AG08396 (cell line): ENCODE measurements at regions not wholly inside any gene's neighbourhood (a gene's known extent, or its start where the extent isn't known, plus 50 kb on each side); places are given as distances from the start of the nearest gene placed in this dataset.

Source experiments
- DNase-seq: peaks from one replicate; pipeline ENCODE4 v3.0.0; 2012; ENCODE audit warnings: low spot score, mixed read lengths

DNA sequence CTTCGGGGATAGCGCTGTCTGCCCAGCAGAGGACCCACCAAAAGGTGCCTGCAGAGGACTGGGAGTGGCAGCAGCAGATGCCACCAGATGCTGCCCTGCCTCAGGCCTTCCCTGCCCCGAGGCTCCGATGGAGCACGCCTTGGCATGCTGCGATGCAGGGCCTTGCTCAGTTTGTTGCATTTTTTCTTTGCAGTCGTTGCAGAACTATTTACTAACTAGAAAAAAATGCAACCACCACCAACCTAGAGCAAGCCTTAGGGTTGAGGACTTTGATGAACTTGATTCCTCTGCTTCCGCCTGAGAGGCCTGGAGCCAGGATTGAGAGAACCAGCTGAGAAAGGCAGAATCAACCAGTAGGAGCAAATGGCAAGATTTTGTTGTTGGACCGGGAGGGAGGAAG is 585.6 kb upstream of the MKI67 start:
- DNase-seq: no peak

DNA sequence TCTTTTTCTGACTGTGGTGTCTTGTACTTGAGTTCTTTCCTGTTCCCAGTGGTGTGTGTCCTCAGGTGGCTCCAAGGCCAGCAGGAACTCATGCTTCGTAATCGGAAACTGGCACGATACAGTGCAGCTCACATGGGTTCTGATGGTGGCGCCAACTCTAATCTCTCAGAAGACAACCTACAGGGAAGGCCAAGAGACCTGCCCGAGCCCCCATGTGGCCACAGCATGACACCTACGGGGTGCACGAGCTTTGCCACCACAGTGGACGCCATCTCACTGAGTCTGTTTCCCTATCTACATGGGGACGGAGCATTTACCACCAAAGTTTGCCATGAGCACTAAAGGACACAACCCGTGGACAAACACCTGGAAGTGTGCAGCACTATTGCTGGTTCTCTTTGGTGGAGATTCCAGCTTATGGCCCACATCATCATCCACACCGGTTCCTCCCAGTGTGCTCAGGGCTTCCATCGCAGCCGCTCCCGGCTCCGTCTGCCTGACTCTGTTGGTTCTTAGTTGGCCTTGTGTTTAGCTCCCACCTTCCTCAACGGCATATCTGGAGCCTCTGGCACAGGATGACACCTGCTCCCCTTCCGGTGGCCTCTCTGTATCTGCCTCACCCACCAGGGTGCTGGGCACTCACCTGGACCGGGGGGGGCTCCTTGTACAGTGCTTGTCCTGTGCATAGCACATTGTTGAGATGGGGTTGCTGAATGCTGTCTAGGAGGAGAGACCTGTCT is 586.6 kb upstream of the MKI67 start:
- no peak for DNase-seq

- no peak for DNase-seq
These were observed 587.2 kb upstream of the MKI67 start for GRCh38 chr10:128713471-128713870.

DNA sequence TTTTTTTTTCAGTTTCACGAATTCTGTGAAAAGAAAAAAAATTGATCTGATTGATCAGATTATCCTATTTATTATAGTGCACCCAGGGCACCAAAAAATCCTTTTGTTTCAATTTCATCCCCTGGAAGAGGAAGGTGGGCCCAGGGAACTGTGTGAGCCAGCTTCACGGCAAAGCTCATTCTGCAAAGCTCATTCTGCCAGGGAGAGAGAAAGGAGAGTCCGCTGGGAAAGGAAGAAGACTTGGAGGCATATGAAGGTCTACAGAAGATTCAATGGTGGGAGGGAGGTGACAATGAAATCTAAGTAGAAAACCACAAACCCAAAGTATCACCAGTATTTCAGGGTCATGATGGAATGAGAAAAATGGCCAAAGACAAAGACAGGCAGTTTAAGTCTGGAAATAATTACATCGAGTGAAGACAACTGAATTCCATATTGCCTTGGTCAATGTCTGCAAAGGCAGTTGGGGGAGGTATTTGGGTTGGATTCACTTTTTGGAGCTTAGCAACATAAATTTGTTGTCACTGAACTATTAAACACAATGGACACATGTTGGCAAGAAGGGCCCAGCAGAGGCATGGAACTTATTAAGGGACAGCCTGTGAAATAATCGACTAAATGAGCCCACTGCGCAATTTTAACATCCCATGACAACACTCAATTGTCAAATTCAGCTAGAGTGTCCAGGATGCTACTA is 587.8 kb upstream of the MKI67 start:
- no peak for DNase-seq

GRCh38 chr10:128714644-128715415 is 588.6 kb upstream of the MKI67 start:
- no peak for DNase-seq

- no peak for DNase-seq
These were observed 590.0 kb upstream of the MKI67 start for GRCh38 chr10:128716181-128716580.

DNA sequence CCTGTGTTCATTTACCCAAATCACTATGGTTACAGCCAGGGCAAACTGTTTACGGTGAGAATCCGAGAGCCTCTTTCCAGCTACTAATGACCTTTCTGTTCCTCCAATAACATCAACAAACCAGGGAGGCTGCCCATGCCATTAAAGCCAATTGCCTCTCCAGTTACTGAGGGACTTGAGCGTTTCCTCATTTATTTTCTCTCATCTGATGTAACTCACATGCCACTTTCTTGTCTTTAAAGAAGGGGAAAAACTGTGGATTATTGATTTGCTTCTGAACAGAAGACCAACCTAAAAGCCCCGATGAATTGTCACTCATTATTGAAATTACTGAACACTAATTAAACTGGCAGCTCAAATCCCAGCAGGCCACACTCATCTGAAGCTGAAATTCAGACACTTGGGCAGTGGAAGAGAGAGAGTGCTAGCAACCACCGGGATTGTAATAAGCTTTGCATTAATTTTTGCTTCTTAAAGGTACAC is 595.8 kb upstream of the MKI67 start:
- no peak for DNase-seq

GRCh38 chr10:128722947-128723346 is 596.7 kb upstream of the MKI67 start:
- no peak for DNase-seq

DNA sequence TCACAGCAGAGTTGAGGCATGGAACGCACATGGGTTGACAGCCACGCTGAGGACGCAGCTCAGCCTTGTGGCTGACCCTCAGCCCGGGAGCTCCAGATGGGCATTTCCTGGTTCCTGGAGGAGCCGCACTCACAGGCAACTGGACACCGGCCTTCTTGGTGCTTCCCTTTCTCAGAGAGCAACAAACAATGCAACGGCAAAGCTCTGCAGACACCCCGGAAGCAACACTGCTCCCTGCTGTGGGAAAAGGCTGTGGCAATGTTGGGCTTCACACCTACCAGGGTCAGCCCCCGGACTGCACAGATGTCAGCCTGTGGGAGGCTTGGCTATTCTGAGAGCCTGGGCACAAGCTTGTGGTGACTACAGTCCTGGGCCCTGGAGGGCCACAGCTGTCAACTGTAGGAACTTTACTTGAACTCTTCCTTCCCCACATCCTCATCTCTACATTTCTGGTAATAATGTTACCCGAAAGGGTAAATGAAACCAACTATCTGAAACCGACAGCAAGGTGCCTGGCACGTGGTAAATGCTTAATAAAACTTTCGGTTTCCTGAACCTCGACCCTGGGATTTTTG is 597.5 kb upstream of the MKI67 start:
- no peak for DNase-seq

DNA sequence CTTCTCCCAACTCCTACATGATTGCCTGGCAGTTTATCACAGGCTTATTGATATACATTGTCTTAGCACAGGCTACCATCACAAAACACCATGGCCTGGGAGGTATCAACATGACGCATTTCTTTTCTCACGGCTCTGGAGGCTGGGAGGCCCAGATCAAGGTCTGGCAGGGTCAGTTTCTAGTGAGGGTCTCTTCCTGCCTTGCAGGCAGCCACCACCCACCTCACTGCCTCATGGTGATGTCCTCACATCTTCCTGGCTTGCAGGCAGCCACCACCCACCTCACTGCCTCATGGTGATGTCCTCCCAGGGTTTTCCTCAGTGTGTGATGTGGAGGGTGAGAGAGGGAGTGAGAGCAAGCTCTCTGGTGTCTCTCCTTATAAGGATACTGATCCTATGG is 599.3 kb upstream of the MKI67 start:
- no peak for DNase-seq

DNA sequence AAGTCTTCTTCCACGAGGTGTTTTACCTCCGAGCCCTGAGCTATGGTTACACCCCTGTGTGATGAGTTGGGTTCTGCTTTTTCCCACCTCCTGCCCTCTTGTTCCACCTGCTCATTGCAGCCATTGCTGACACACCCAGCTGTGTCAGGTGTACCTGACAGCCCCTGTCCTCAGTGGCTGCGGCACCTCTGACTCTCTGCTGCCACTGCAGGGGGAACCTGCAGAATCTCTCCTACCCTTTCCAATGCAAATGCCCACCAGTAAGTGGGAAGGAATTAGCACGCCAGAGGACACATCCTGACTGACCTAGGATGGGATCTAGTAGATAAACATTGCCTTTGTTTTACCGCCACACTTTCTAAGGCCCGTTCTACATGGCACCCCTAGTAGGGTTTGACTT is 600.9 kb upstream of the MKI67 start:
- DNase-seq: no peak

DNA sequence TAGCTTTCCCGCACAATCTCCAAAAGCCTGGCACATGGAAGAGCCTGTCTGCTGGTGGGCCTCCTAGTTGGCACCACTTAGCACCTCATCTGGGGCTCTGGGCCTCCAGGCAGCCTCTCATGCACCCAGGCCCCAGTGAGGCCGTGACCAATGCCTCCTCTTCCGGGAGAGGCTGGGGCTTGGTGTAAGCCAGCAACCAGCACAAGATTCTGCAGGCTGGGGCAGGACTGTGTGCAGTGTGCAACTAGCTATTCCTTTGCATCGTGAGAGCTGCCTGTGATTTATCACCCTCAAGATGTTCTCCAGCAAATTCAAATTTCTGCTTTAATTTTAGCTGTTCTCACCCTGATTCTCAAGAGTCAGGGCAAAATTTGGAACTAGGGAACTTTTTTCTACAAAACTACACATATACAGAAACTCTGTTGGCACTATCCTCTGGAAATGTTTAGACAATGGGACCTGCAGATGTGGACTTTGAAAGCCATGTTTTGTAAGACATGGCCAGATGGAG is 603.7 kb upstream of the MKI67 start:
- DNase-seq: no peak

- no peak for DNase-seq
These were observed 604.7 kb upstream of the MKI67 start for GRCh38 chr10:128730922-128731321.

DNA sequence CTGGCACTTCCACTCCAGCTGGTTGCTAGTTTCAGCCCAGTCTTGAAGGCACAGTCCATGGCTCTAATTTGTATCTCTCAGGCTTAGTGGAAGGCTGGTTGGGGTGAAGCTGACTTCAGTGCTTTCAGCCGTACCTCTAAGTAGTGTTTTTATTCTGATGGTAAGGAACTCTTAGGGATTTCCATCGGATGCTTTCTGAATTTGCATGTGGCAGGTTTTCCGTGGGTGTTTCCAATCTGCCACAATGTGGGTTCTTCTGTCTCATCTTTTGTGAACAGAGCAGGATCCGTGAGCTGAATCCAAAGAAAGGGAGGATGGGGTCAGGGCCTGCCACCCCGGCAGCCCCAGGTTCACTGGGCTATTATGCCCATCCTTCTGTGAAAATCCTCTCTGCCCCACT is 607.9 kb upstream of the MKI67 start:
- no peak for DNase-seq

DNA sequence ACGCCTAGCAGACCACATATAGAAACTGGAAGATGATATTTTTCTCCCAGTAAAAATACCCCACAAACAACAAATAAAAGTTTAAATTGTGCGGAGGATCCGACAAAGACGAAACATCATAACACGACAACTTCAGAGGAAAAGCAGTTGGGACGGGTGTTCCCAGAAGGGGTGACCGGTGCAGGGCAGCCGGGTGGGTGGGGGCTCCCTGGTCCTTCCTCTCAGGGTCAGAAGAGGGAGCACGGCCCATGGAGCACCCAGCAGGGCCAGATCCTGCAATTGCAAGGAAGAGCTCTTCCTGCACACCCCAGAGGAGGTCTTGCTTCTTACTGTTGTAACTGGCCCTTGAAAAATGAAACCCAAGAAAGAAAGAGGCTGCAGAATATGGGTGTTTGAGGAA is 608.5 kb upstream of the MKI67 start:
- no peak for DNase-seq

GRCh38 chr10:128735996-128736395 is 609.8 kb upstream of the MKI67 start:
- no peak for DNase-seq

- DNase-seq: no peak
These were observed 612.2 kb upstream of the MKI67 start for GRCh38 chr10:128738386-128738915.

GRCh38 chr10:128739930-128740329 is 613.7 kb upstream of the MKI67 start:
- DNase-seq: no peak

DNA sequence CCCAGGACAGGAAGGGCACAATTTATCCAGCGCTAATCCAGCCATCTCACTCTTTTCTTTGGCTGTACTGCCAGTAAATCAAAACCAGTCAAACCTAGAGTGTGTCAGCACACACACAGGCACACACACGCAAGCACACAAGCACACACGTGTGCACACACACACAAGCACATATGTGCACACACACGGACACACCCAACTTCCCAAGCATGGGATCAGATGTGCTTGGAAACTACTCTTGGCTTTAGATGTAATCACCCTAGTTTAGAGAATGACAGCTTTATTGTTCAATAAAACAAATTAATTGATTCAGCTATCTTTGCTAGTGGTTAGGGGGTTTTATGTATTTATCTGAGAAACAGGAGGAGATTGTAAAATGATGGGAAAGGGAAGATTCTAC is 615.0 kb upstream of the MKI67 start:
- no peak for DNase-seq

DNA sequence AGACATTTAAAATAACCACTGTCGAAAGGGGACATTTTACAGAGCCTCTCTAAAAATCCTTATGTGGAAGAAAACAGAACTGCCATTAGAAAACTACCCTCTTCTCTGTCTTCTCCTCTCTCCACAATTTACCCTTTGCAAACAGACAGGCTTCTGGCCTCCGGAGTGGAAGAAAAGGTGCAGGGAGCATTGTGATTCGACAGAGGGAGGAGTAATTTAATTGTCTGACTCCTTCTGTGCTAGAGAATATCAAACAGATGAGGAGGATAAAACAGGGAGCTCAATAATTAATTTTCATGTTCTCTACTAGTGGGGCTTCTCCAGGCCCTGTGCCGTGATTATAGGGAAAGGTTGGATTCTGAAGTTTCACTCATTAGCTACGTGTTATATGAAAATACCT is 615.5 kb upstream of the MKI67 start:
- no peak for DNase-seq

GRCh38 chr10:128744092-128744491 is 617.9 kb upstream of the MKI67 start:
- no peak for DNase-seq

DNA sequence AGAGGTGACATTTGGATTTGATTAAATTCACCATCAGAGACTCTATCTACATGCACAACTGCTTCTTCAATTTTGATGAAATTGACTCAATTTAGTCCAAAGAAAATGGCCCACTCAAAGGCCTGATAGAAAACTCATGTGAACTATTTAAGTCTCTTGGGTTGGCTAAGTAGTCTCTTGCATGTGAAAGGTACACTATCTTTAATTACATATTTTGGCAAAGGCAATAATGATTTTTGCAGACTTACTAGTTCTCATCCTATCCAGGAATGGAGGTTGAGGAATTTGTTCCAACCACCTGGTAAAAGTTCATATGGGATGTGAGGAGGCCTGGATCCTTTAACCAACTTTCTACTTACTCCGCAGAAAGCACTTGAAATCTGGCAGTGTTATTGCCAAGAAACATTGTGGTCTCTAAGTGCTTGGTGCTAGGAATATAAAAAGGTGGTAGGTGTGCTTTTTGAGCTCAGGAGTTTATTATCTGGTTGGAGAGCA is 618.6 kb upstream of the MKI67 start:
- no peak for DNase-seq
